ENCODE measurements at regions not wholly inside any gene's neighbourhood (a gene's known extent, or its start where the extent isn't known, plus 50 kb on each side); places are given as distances from the start of the nearest gene placed in this dataset.

DNA sequence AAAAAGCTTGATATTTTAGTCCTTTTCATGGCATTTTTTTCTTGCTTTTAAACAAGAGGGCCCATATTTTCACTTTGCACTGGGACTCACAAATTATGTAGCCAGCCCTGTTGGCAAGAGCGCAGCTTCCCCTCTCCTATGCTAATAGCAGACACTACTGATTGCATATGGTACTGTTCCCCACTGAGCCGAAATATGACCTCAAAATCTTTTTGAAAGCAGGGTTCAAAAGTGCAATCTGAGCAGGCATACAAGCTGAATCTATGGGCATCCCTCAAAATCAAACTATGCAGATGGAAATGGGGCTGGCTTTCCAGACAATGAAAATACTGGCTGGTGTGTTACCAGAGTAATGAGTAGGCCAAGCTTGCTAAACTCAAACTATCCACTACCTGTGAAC lies 225.2 kb upstream of the SETMAR start:
- no peaks in the 10 kb centered on the region for H3K4me1 ChIP-seq (ENCODE audit: insufficient read depth)
- no peak overlapping the region for H2AFZ ChIP-seq
- 47 to 49% methylated on average over 2 of the region's 2 CpGs for WGBS, 2 experiments (ENCODE audit: low coverage in 1 of 2, low lambda C conversion rate in 2 of 2, missing lambda C conversion rate in 2 of 2)
- DNase-seq: no peak
- H3K27ac ChIP-seq: no peak overlapping the region
- H3K4me2 ChIP-seq (ENCODE audit: unreplicated experiment): no peak overlapping the region
- no peaks in the 10 kb centered on the region for H3K36me3 ChIP-seq (ENCODE audit: low read depth)
- no peaks in the 10 kb centered on the region for H3K27me3 ChIP-seq (replicated peaks; ENCODE audit: insufficient read depth)
- H3K79me2 ChIP-seq (ENCODE audit: insufficient read depth): no peaks in the 10 kb centered on the region
- H3K9me3 ChIP-seq (ENCODE audit: low read depth): no peaks in the 10 kb centered on the region
- H3K9ac ChIP-seq: no peak overlapping the region
- H4K20me1 ChIP-seq (ENCODE audit: insufficient read depth): no peaks in the 10 kb centered on the region
- no peak overlapping the region for H3K4me3 ChIP-seq
- TF ChIP-seq EZH2phosphoT487 (IDR thresholded peaks at IDR 0.05; ENCODE audit: insufficient read depth, low read depth) (no peak), EZH2 (IDR thresholded peaks at IDR 0.05; ENCODE audit: insufficient read depth, poor library complexity, severe bottlenecking) (no peak)
- no peaks in the 10 kb centered on the region for H3F3A ChIP-seq (ENCODE audit: insufficient read depth)
- no peaks in the 10 kb centered on the region for H3K9me2 ChIP-seq (ENCODE audit: insufficient read depth)
- in situ Hi-C loops (cut with MboI): no loop called here

DNA sequence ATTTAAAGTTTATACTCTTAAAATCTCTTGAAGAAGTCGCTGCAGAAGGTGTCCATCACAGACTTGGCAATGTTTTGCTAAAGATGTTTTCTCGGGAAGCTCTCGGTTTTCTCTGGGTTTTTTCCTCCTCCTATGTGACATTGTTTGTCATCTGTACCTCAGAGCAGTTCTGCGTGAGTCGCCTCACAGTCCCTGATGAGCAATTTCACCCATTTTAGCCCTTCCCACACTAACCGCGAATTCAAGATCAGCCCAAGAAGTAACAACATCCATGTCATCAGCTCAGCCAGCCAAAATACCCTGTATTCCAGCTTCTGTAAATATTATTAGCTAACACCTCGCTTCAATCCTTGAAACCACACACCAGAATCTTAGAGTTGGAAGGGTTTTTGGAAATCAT lies 224.3 kb upstream of the SETMAR start:
- Histone ChIP-seq H3K36me3 (ENCODE audit: low read depth) (no peaks in the 10 kb centered on the region), H3K79me2 (ENCODE audit: insufficient read depth) (no peaks in the 10 kb centered on the region), H3K9me3 (ENCODE audit: low read depth) (no peaks in the 10 kb centered on the region), H3K9me2 (ENCODE audit: insufficient read depth) (no peaks in the 10 kb centered on the region), H3K27me3 (replicated peaks; ENCODE audit: insufficient read depth) (no peaks in the 10 kb centered on the region), H3K4me1 (ENCODE audit: insufficient read depth) (no peaks in the 10 kb centered on the region), H3K4me2 (ENCODE audit: unreplicated experiment) (no peak overlapping the region), H2AFZ (no peak overlapping the region), H3F3A (ENCODE audit: insufficient read depth) (no peaks in the 10 kb centered on the region), H3K27ac (no peak overlapping the region), H3K9ac (no peak overlapping the region), H3K4me3 (no peak overlapping the region), H4K20me1 (ENCODE audit: insufficient read depth) (no peaks in the 10 kb centered on the region)
- WGBS, 2 experiments (ENCODE audit: low coverage in 1 of 2, low lambda C conversion rate in 2 of 2, missing lambda C conversion rate in 2 of 2): 40 to 50% methylated on average over 8 of the region's 8 CpGs
- TF ChIP-seq EZH2phosphoT487 (IDR thresholded peaks at IDR 0.05; ENCODE audit: insufficient read depth, low read depth): no peak
- no peak for TF ChIP-seq EZH2 (IDR thresholded peaks at IDR 0.05; ENCODE audit: insufficient read depth, poor library complexity, severe bottlenecking)
- in situ Hi-C loops (cut with MboI): no loop called here
- DNase-seq: no peak

DNA sequence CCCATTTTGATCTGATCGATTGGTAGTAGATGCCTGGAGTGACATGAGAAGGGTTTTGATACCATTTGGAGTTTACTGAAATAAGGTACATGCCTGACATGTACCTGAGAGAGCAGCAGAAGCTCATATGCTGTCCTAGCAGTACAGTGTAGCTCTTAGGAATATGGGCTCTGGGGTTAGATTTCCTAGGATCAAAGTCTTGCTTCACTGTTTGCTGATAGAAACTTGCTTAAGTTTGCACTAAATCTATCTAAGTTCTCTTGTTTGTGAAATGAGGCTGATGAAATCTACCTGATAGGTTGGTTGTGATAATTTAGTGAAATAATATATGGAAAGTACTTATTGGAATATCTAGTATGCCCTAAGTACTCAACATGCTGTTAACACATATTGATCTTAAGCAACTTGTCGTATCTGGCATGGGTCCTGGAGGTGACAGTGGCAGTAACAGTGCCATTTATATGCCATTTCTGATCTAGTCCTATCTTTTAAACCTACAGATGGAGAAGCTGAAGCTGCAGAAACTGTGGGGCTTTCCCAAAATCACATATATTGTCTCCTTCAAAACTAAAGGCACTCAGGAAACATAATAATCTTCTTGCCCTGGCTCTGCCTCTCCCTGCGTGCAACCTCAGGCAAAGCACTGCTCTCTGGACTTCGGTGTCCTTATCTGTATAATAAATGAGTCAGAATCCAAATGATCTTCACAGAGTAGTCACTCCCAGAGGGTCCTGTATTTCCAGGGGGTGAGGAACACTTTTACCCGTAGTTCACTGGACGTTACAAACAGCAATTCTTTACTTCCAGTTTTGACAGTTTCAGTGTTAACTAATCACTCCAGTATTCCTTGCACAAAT lies 223.6 kb upstream of the SETMAR start:
- WGBS, 2 experiments (ENCODE audit: low coverage in 1 of 2, low lambda C conversion rate in 2 of 2, missing lambda C conversion rate in 2 of 2): 32 to 35% methylated on average over 6 of the region's 6 CpGs

DNA sequence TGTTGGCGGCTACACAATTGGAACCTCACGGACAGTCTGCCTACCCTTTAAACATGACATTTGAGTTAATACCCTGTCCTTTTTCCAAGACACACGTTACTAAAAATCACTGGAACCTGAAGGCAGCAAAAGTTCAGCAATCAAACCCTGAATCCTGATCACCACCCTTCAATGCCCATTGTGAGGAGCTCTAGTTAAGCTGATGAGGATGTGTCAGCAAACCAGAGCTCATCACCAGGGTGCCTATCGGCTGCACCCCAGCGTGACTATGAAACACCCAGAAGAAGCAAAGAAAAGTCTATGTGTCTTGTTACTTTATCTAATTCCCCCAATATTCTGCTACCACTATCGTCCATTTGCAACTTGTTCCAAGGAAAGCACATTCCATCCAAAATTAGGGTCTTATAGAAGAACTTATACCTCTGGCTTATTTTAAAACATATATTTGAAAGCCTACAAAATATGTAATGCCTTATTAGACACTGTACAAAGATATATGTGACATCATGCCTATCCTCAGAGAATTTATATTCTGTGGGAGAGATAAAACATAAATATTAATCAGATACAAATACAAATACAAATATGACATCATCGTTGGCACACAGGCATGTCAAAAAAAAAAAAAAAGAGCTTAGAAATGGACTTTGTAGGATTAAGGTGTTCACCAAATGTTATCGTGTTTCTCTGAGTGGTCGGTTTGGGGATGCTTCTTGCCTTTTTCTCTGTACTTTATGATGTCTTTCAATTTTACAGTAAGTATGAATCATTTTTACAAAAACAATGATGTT lies 219.7 kb upstream of the SETMAR start:
- H3K9me3 ChIP-seq (ENCODE audit: low read depth): no peaks in the 10 kb centered on the region
- no peaks in the 10 kb centered on the region for H3K79me2 ChIP-seq (ENCODE audit: insufficient read depth)
- no peak overlapping the region for H3K9ac ChIP-seq
- no peak overlapping the region for H3K4me3 ChIP-seq
- no peaks in the 10 kb centered on the region for H3K27me3 ChIP-seq (replicated peaks; ENCODE audit: insufficient read depth)
- H3K4me2 ChIP-seq (ENCODE audit: unreplicated experiment): no peak overlapping the region
- H3K4me1 ChIP-seq (ENCODE audit: insufficient read depth): no peaks in the 10 kb centered on the region
- DNase-seq: no peak
- H2AFZ ChIP-seq: no peak overlapping the region
- H3F3A ChIP-seq (ENCODE audit: insufficient read depth): no peaks in the 10 kb centered on the region
- no peaks in the 10 kb centered on the region for H4K20me1 ChIP-seq (ENCODE audit: insufficient read depth)
- TF ChIP-seq EZH2phosphoT487 (IDR thresholded peaks at IDR 0.05; ENCODE audit: insufficient read depth, low read depth) (no peak), EZH2 (IDR thresholded peaks at IDR 0.05; ENCODE audit: insufficient read depth, poor library complexity, severe bottlenecking) (no peak)
- H3K9me2 ChIP-seq (ENCODE audit: insufficient read depth): no peaks in the 10 kb centered on the region
- H3K27ac ChIP-seq: no peak overlapping the region
- WGBS, 2 experiments (ENCODE audit: low coverage in 1 of 2, low lambda C conversion rate in 2 of 2, missing lambda C conversion rate in 2 of 2): 34 to 36% methylated on average over 9 of the region's 9 CpGs
- H3K36me3 ChIP-seq (ENCODE audit: low read depth): no peaks in the 10 kb centered on the region
- in situ Hi-C loops (cut with MboI): no loop called here

More for the DNA sequence above, 223.6 kb upstream of the SETMAR start:
- Histone ChIP-seq H2AFZ (no peak overlapping the region), H3K9me3 (ENCODE audit: low read depth) (no peaks in the 10 kb centered on the region), H3K36me3 (ENCODE audit: low read depth) (no peaks in the 10 kb centered on the region), H3K27ac (no peak overlapping the region), H3K79me2 (ENCODE audit: insufficient read depth) (no peaks in the 10 kb centered on the region), H3K9me2 (ENCODE audit: insufficient read depth) (no peaks in the 10 kb centered on the region), H3K27me3 (replicated peaks; ENCODE audit: insufficient read depth) (no peaks in the 10 kb centered on the region), H3K4me1 (ENCODE audit: insufficient read depth) (no peaks in the 10 kb centered on the region), H3K9ac (no peak overlapping the region), H4K20me1 (ENCODE audit: insufficient read depth) (no peaks in the 10 kb centered on the region), H3F3A (ENCODE audit: insufficient read depth) (no peaks in the 10 kb centered on the region), H3K4me2 (ENCODE audit: unreplicated experiment) (no peak overlapping the region), H3K4me3 (no peak overlapping the region)
- TF ChIP-seq EZH2 (IDR thresholded peaks at IDR 0.05; ENCODE audit: insufficient read depth, poor library complexity, severe bottlenecking): no peak
- TF ChIP-seq EZH2phosphoT487 (IDR thresholded peaks at IDR 0.05; ENCODE audit: insufficient read depth, low read depth): no peak
- DNase-seq: no peak
- in situ Hi-C loops (cut with MboI): no loop called here

Data from GM23248 (cell line).